T-cell (primary cell): ENCODE measurements at regions not wholly inside any gene's neighbourhood (a gene's known extent, or its start where the extent isn't known, plus 50 kb on each side); places are given as distances from the start of the nearest gene placed in this dataset.

Experiments used
- ATAC-seq, 4 experiments: fragments of 200-7000 bp in 3 of 4; fragments of 150-1000 bp in 1 of 4; cut with Tn5 transposase; replicated peaks in 1 of 4; 1 replicate in 3 of 4; 2 replicates in 1 of 4; pipeline ENCODE4 v1.10.0; 2021; ENCODE audit warnings: moderate library complexity in 3 of 4, mild to moderate bottlenecking in 2 of 4, moderate number of reproducible peaks in 1 of 4
- CTCF ChIA-PET, 2 donors: fragments of 300-600 bp; sonication (Branson Sonifier 250); formaldehyde crosslinking; loops; one replicate each; lab custom pipeline; 2022; ENCODE audit warnings: antibody characterized with exemption in 2 of 2; lab: Charles Lee
- POLR2A ChIA-PET, 2 donors: fragments of 300-600 bp; sonication (Branson Sonifier 250); formaldehyde crosslinking; loops; one replicate each; lab custom pipeline; 2022; ENCODE audit warnings: antibody characterized with exemption in 2 of 2; lab: Charles Lee
- DNase-seq, 35 experiments: peaks; one replicate each; pipeline versions ENCODE4 v3.0.0 to v3.0.0-alpha.2; 2013 to 2023
- H3K27ac ChIP-seq: one replicate; pipeline ENCODE4 v1.5.1; 2013; ENCODE audit warnings: low read length
- H3K27me3 ChIP-seq, 2 experiments: replicated peaks in 1 of 2; 1 replicate in 1 of 2; 2 replicates in 1 of 2; pipeline versions ENCODE4 v1.6.1 to v1.7.0; 2013; ENCODE audit warnings: low read length in 1 of 2, mixed read lengths in 1 of 2; ENCODE audit not compliant: control insufficient read depth in 2 of 2, insufficient read depth in 2 of 2; ENCODE audit errors: extremely low read depth in 1 of 2
- H3K36me3 ChIP-seq, 2 donors: 1 replicate in 1 of 2; 2 replicates in 1 of 2; pipeline versions ENCODE4 v1.6.1 to v1.7.0; 2013; ENCODE audit warnings: low read length in 1 of 2; ENCODE audit not compliant: control insufficient read depth in 2 of 2, insufficient read depth in 1 of 2; ENCODE audit errors: extremely low read depth in 1 of 2
- H3K4me1 ChIP-seq, 2 experiments: 1 replicate in 1 of 2; 2 replicates in 1 of 2; pipeline versions ENCODE4 v1.6.1 to v1.7.0; 2013; ENCODE audit warnings: low read length in 2 of 2, mixed read lengths in 1 of 2; ENCODE audit not compliant: insufficient read depth in 2 of 2, control insufficient read depth in 1 of 2; ENCODE audit errors: extremely low read depth in 1 of 2
- H3K4me3 ChIP-seq, 2 donors: 1 replicate in 1 of 2; 2 replicates in 1 of 2; pipeline versions ENCODE4 v1.5.1 to v1.7.0; 2013; ENCODE audit warnings: mild to moderate bottlenecking in 2 of 2, low read length in 1 of 2, moderate library complexity in 1 of 2; ENCODE audit not compliant: control insufficient read depth in 1 of 2; ENCODE audit errors: extremely low read depth in 1 of 2
- H3K9me3 ChIP-seq: 2 replicates; pipeline ENCODE4 v1.7.0; 2013
- H3K27ac Mint-ChIP-seq, 2 donors: one replicate each; pipeline ENCODE4 v1.8.0; 2020 to 2021; ENCODE audit warnings: mild to moderate bottlenecking in 2 of 2, mixed read lengths in 2 of 2
- H3K27me3 Mint-ChIP-seq, 2 donors: one replicate each; pipeline ENCODE4 v1.8.0; 2021 to 2022; ENCODE audit warnings: mixed read lengths in 2 of 2
- H3K36me3 Mint-ChIP-seq: one replicate; pipeline ENCODE4 v1.8.0; 2021; ENCODE audit warnings: mixed read lengths
- H3K4me1 Mint-ChIP-seq, 3 donors: one replicate each; pipeline ENCODE4 v1.8.0; 2020 to 2022; ENCODE audit warnings: mixed read lengths in 3 of 3, mild to moderate bottlenecking in 1 of 3
- H3K4me3 Mint-ChIP-seq, 3 donors: one replicate each; pipeline ENCODE4 v1.8.0; 2020 to 2022; ENCODE audit warnings: mild to moderate bottlenecking in 3 of 3, mixed read lengths in 3 of 3, moderate library complexity in 3 of 3
- H3K9me3 Mint-ChIP-seq, 3 donors: one replicate each; pipeline ENCODE4 v1.8.0; 2020 to 2022; ENCODE audit warnings: mixed read lengths in 3 of 3
- WGBS: methylation state at CpG from one replicate; pipeline ENCODE4 v1.1.5; 2013; ENCODE audit warnings: missing lambda C conversion rate; ENCODE audit not compliant: insufficient coverage; 5-methylcytosine and 5-hydroxymethylcytosine counted together

- no peaks in the 10 kb centered on the region for H3K27me3 ChIP-seq
- DNase-seq = no peak
- H3K27ac ChIP-seq = peak overlapping the region; percentile 99
- H3K4me3 ChIP-seq = no peak overlapping the region
- H3K36me3 ChIP-seq = no peaks in the 10 kb centered on the region
- no peak overlapping the region for H3K27ac Mint-ChIP-seq
- CTCF ChIA-PET = interaction anchor here (0.8 to 1.0 kb wide), 2 partner anchors 16 to 24 kb away, joined by 3 to 6 read pairs; no protein-coding TSS in a partner anchor
- ATAC-seq = no peak
- H3K4me1 Mint-ChIP-seq = peaks cover 11 to 15% (median 15%) of the 10 kb centered on the region in 3 donors
- no peaks in the 10 kb centered on the region for H3K9me3 ChIP-seq
- WGBS = no CpG with 5 or more reads among the region's 4 CpGs
- POLR2A ChIA-PET = no interaction called here
- no peaks in the 10 kb centered on the region for H3K36me3 Mint-ChIP-seq
- H3K9me3 Mint-ChIP-seq = no peaks in the 10 kb centered on the region
- no peaks in the 10 kb centered on the region for H3K27me3 Mint-ChIP-seq
- H3K4me1 ChIP-seq = peaks cover 64 to 81% of the 10 kb centered on the region in 2 experiments
- H3K4me3 Mint-ChIP-seq = no peak overlapping the region
Observed at GRCh38 chr2:42108852-42109251, 60.3 kb upstream of the EML4 start.

- ATAC-seq (no peak), DNase-seq (no peak)
- Histone ChIP-seq H3K4me1 (peaks cover 58 to 76% of the 10 kb centered on the region in 2 experiments), H3K27me3 (no peaks in the 10 kb centered on the region), H3K9me3 (no peaks in the 10 kb centered on the region), H3K27ac (peak overlapping the region; percentile 99), H3K4me3 (no peak overlapping the region), H3K36me3 (no peaks in the 10 kb centered on the region)
- H3K27me3 Mint-ChIP-seq = no peaks in the 10 kb centered on the region
- no peak overlapping the region for H3K4me3 Mint-ChIP-seq
- H3K27ac Mint-ChIP-seq = no peak overlapping the region
- ChIA-PET CTCF (interaction anchor here (0.8 to 1.2 kb wide), 3 partner anchors 15 to 26 kb away, joined by 3 to 6 read pairs (median 3); no protein-coding TSS in a partner anchor), POLR2A (interaction anchor here (0.6 to 1.0 kb wide), 2 partner anchors 26 to 246 kb away, joined by 3 read pairs; no protein-coding TSS in a partner anchor)
- no peaks in the 10 kb centered on the region for H3K36me3 Mint-ChIP-seq
- WGBS = 81% methylated on average over 4 of the region's 7 CpGs
- peaks cover 24 to 27% (median 26%) of the 10 kb centered on the region in 3 donors for H3K4me1 Mint-ChIP-seq
- H3K9me3 Mint-ChIP-seq = no peaks in the 10 kb centered on the region
Observed at GRCh38 chr2:42109959-42110640, 59.1 kb upstream of the EML4 start.

- no peak for ATAC-seq
- Mint-ChIP-seq H3K4me3 (no peak overlapping the region), H3K27ac (no peak overlapping the region), H3K36me3 (no peaks in the 10 kb centered on the region), H3K27me3 (no peaks in the 10 kb centered on the region), H3K9me3 (no peaks in the 10 kb centered on the region), H3K4me1 (peaks cover 30 to 33% (median 31%) of the 10 kb centered on the region in 3 donors)
- no peak for DNase-seq
- 90% methylated on average over 10 of the region's 12 CpGs for WGBS
- POLR2A ChIA-PET = interaction anchor here in 1 of 2 donors (0.9 to 1.0 kb wide), 2 partner anchors 14 to 26 kb away, joined by 3 read pairs; no protein-coding TSS in a partner anchor
- Histone ChIP-seq H3K27ac (peak overlapping the region; percentile 99), H3K9me3 (no peaks in the 10 kb centered on the region), H3K27me3 (no peaks in the 10 kb centered on the region), H3K4me3 (no peak overlapping the region), H3K36me3 (no peaks in the 10 kb centered on the region), H3K4me1 (peaks cover 51 to 69% of the 10 kb centered on the region in 2 experiments)
- CTCF ChIA-PET = interaction anchor here in 1 of 2 donors (1.2 kb wide), 1 partner anchor 25 kb away, joined by 3 read pairs; no protein-coding TSS in a partner anchor
Observed at GRCh38 chr2:42110641-42111322, 58.4 kb upstream of the EML4 start.

GRCh38 chr2:42112418-42112817 lies 56.7 kb upstream of the EML4 start:
- no peak overlapping the region for H3K4me3 ChIP-seq
- ChIA-PET POLR2A (interaction anchor here (0.5 to 0.7 kb wide), 2 partner anchors 15 to 104 kb away, joined by 4 read pairs; no protein-coding TSS in a partner anchor), CTCF (interaction anchor here in 1 of 2 donors (2.0 kb wide), 1 partner anchor 16 kb away, joined by 7 read pairs; no protein-coding TSS in a partner anchor)
- H3K9me3 ChIP-seq = no peaks in the 10 kb centered on the region
- WGBS = no CpG with 5 or more reads among the region's 3 CpGs
- H3K36me3 ChIP-seq = no peaks in the 10 kb centered on the region
- H3K4me1 ChIP-seq = peaks cover 38 to 53% of the 10 kb centered on the region in 2 experiments
- DNase-seq (no peak), ATAC-seq (no peak)
- Mint-ChIP-seq H3K27ac (peak overlapping the region; percentile 64 to 69), H3K36me3 (no peaks in the 10 kb centered on the region), H3K4me1 (peaks cover 42 to 49% (median 43%) of the 10 kb centered on the region in 3 donors), H3K9me3 (no peaks in the 10 kb centered on the region), H3K27me3 (no peaks in the 10 kb centered on the region), H3K4me3 (no peak overlapping the region)
- H3K27ac ChIP-seq = no peak overlapping the region
- H3K27me3 ChIP-seq = no peaks in the 10 kb centered on the region

GRCh38 chr2:42113452-42113851 lies 55.7 kb upstream of the EML4 start:
- no peaks in the 10 kb centered on the region for H3K27me3 Mint-ChIP-seq
- Histone ChIP-seq H3K27me3 (no peaks in the 10 kb centered on the region), H3K4me3 (no peak overlapping the region), H3K27ac (no peak overlapping the region), H3K4me1 (peaks cover 38 to 47% of the 10 kb centered on the region in 2 experiments), H3K9me3 (no peaks in the 10 kb centered on the region), H3K36me3 (no peaks in the 10 kb centered on the region)
- H3K9me3 Mint-ChIP-seq = no peaks in the 10 kb centered on the region
- CTCF ChIA-PET = interaction anchor here in 1 of 2 donors (2.0 kb wide), 1 partner anchor 17 kb away, joined by 7 read pairs; no protein-coding TSS in a partner anchor
- H3K27ac Mint-ChIP-seq = no peak overlapping the region
- ATAC-seq (no peak), DNase-seq (no peak)
- peaks cover 53 to 60% (median 53%) of the 10 kb centered on the region in 3 donors for H3K4me1 Mint-ChIP-seq
- H3K4me3 Mint-ChIP-seq = no peak overlapping the region
- 100% methylated on average over 1 of the region's 6 CpGs for WGBS
- POLR2A ChIA-PET = interaction anchor here in 1 of 2 donors (0.5 kb wide), 1 partner anchor 81 kb away, joined by 4 read pairs; no protein-coding TSS in a partner anchor
- H3K36me3 Mint-ChIP-seq = no peaks in the 10 kb centered on the region

GRCh38 chr2:42114091-42114490 lies 55.1 kb upstream of the EML4 start:
- Mint-ChIP-seq H3K9me3 (no peaks in the 10 kb centered on the region), H3K36me3 (no peaks in the 10 kb centered on the region), H3K4me3 (no peak overlapping the region), H3K27ac (peak overlapping the region; percentile 61), H3K4me1 (peaks cover 57 to 66% (median 58%) of the 10 kb centered on the region in 3 donors), H3K27me3 (no peaks in the 10 kb centered on the region)
- H3K27ac ChIP-seq = no peak overlapping the region
- ATAC-seq = no peak
- ChIA-PET CTCF (interaction anchor here in 1 of 2 donors (2.0 kb wide), 1 partner anchor 18 kb away, joined by 7 read pairs; no protein-coding TSS in a partner anchor), POLR2A (interaction anchor here (0.6 to 1.4 kb wide), 5 partner anchors 8 to 61 kb away, joined by 3 to 8 read pairs (median 3); no protein-coding TSS in a partner anchor)
- no peak overlapping the region for H3K4me3 ChIP-seq
- H3K36me3 ChIP-seq = no peaks in the 10 kb centered on the region
- H3K4me1 ChIP-seq = peaks cover 35 to 40% of the 10 kb centered on the region in 2 experiments
- H3K27me3 ChIP-seq = no peaks in the 10 kb centered on the region
- DNase-seq = no peak
- 67% methylated on average over 1 of the region's 5 CpGs for WGBS
- no peaks in the 10 kb centered on the region for H3K9me3 ChIP-seq
